ENCODE measurements at regions not wholly inside any gene's neighbourhood (a gene's known extent, or its start where the extent isn't known, plus 50 kb on each side); places are given as distances from the start of the nearest gene placed in this dataset.

DNA sequence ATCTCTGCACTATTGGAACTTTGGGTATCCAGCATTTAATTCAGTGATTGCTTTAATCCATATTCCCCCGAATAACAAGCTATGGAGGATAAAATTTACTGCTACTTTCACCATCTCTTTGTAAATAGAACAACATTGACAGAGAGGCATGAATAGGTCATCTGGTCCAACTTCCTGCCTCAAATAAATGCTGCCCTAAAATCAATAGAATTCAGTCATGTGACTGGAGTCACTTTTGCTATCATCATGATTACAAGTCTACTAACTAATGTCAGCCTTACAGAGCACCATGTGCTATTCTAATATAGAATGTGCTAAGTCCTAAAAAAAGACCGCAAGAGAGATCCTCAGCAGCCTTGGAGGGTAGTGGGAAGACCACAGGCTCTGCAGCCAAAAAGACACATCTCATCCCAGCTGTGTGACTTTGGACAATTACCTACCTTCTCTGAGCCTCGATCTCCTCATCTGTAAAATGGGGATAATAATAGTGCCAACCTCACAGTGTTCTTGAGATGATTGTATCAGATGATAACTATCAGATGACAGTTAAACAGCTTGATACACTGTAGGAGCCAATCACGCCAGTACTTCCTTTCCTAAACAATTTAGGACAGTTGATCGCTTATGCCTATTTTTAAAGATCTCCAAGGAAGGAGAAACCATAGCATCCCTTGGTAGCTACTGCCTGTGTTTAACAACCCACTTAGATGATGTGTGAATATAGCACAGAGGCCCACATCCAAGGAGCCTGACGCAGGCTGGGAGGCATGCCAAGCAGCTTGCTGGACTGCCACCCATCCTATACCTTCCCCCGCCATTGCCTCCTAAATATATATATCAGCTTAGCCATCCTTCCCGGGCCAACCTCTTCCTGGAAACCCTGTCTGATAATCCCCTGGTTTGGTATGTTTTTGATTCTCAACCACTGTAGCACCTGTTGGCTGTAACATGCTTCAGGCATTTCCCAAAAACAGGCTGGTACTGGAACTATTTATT, 77.3 kb upstream of the PHF21A start:
- Mint-ChIP-seq H3K36me3 (ENCODE audit: low read depth, unreplicated experiment) (peaks cover 2% of the 10 kb centered on the region), H3K27me3 (ENCODE audit: low read depth, unreplicated experiment) (peaks cover 24% of the 10 kb centered on the region), H3K9me3 (ENCODE audit: unreplicated experiment) (no peaks in the 10 kb centered on the region), H3K4me3 (ENCODE audit: unreplicated experiment) (no peak overlapping the region), H3K4me1 (ENCODE audit: low read depth, unreplicated experiment) (no peaks in the 10 kb centered on the region), H3K27ac (ENCODE audit: unreplicated experiment) (no peak overlapping the region)
- Histone ChIP-seq H3K4me3 (ENCODE audit: insufficient read depth, low read depth, low read length) (no peak overlapping the region), H3K27me3 (ENCODE audit: insufficient read depth, low read length) (peaks cover 11% of the 10 kb centered on the region), H3K27ac (ENCODE audit: low read depth, low read length) (no peak overlapping the region), H3K9ac (ENCODE audit: low read length) (no peak overlapping the region), H3K79me2 (ENCODE audit: insufficient read depth, low read length) (no peaks in the 10 kb centered on the region), H3K9me3 (ENCODE audit: insufficient read depth, low read depth, low read length) (no peaks in the 10 kb centered on the region), H3K4me1 (ENCODE audit: insufficient read depth, low read length) (no peaks in the 10 kb centered on the region), H4K20me1 (ENCODE audit: insufficient read depth, low read length) (no peaks in the 10 kb centered on the region), H3K36me3 (ENCODE audit: insufficient read depth, low read length) (no peaks in the 10 kb centered on the region), H2AFZ (ENCODE audit: low read depth, low read length) (no peak overlapping the region), H3K4me2 (ENCODE audit: low read length) (no peak overlapping the region)
- FAIRE-seq (no peak), DNase-seq (ENCODE audit: low read depth) (no peak)
- TF ChIP-seq EZH2 (IDR thresholded peaks at IDR 0.05; ENCODE audit: insufficient read depth, low read length): no peak
- TF ChIP-seq, protein P1, sequence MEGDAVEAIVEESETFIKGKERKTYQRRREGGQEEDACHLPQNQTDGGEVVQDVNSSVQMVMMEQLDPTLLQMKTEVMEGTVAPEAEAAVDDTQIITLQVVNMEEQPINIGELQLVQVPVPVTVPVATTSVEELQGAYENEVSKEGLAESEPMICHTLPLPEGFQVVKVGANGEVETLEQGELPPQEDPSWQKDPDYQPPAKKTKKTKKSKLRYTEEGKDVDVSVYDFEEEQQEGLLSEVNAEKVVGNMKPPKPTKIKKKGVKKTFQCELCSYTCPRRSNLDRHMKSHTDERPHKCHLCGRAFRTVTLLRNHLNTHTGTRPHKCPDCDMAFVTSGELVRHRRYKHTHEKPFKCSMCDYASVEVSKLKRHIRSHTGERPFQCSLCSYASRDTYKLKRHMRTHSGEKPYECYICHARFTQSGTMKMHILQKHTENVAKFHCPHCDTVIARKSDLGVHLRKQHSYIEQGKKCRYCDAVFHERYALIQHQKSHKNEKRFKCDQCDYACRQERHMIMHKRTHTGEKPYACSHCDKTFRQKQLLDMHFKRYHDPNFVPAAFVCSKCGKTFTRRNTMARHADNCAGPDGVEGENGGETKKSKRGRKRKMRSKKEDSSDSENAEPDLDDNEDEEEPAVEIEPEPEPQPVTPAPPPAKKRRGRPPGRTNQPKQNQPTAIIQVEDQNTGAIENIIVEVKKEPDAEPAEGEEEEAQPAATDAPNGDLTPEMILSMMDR (IDR thresholded peaks at IDR 0.05; ENCODE audit: insufficient read depth, low read depth, low read length): no peak

DNA sequence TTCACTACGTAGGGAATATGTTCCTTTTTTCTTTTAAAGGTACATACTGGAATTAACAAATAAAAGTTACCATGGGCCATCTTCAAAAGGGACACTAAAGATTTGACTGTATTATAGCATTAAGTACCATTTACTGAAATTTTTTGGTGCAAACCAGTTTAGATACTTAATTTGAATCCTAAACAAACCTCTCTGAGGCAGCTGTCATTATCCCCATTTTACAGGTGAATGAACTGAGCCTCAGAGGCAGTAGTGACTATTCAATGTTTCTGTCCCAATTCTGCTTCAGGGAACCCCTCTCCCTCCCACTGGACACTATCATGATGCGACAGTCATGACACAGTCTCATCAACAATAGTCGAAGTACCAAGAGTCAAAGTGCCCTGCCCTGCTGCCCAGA, 76.2 kb upstream of the PHF21A start:
- DNase-seq (ENCODE audit: low read depth) (no peak), FAIRE-seq (no peak)
- Histone ChIP-seq H2AFZ (ENCODE audit: low read depth, low read length) (no peak overlapping the region), H3K79me2 (ENCODE audit: insufficient read depth, low read length) (no peaks in the 10 kb centered on the region), H4K20me1 (ENCODE audit: insufficient read depth, low read length) (no peaks in the 10 kb centered on the region), H3K4me3 (ENCODE audit: insufficient read depth, low read depth, low read length) (no peak overlapping the region), H3K36me3 (ENCODE audit: insufficient read depth, low read length) (no peaks in the 10 kb centered on the region), H3K27me3 (ENCODE audit: insufficient read depth, low read length) (peaks cover 6% of the 10 kb centered on the region), H3K4me1 (ENCODE audit: insufficient read depth, low read length) (no peaks in the 10 kb centered on the region), H3K4me2 (ENCODE audit: low read length) (no peak overlapping the region), H3K9me3 (ENCODE audit: insufficient read depth, low read depth, low read length) (no peaks in the 10 kb centered on the region), H3K27ac (ENCODE audit: low read depth, low read length) (no peak overlapping the region), H3K9ac (ENCODE audit: low read length) (no peak overlapping the region)
- Mint-ChIP-seq H3K27ac (ENCODE audit: unreplicated experiment) (no peak overlapping the region), H3K4me1 (ENCODE audit: low read depth, unreplicated experiment) (no peaks in the 10 kb centered on the region), H3K36me3 (ENCODE audit: low read depth, unreplicated experiment) (no peaks in the 10 kb centered on the region), H3K27me3 (ENCODE audit: low read depth, unreplicated experiment) (peaks cover 24% of the 10 kb centered on the region), H3K9me3 (ENCODE audit: unreplicated experiment) (no peaks in the 10 kb centered on the region), H3K4me3 (ENCODE audit: unreplicated experiment) (no peak overlapping the region)
- no peak for TF ChIP-seq EZH2 (IDR thresholded peaks at IDR 0.05; ENCODE audit: insufficient read depth, low read length)
- TF ChIP-seq, protein P1 (IDR thresholded peaks at IDR 0.05; ENCODE audit: insufficient read depth, low read depth, low read length): no peak

DNA sequence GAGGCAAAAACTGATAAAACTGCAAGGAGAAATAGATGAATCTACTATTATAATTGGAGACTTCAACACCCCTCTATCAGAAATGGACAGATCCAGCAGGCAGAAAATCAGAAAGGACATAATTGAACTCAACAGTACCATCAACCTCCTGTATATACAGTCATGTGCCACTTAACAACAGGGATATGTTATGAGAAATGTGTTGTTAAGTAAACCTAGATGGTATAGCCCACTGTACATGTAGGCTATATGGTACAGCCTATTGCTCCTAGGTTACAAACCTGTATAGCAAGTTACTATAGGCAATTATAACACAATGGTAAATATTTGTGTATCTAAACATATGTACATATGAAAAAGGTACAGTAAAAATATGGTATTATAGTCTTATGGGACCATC, 66.8 kb upstream of the PHF21A start:
- FAIRE-seq: no peak
- no peak overlapping the region for H3K4me2 ChIP-seq (ENCODE audit: low read length)
- H3K4me1 Mint-ChIP-seq (ENCODE audit: low read depth, unreplicated experiment): peaks cover 5% of the 10 kb centered on the region
- no peaks in the 10 kb centered on the region for H3K36me3 ChIP-seq (ENCODE audit: insufficient read depth, low read length)
- no peak overlapping the region for H3K27ac ChIP-seq (ENCODE audit: low read depth, low read length)
- no peaks in the 10 kb centered on the region for H3K9me3 ChIP-seq (ENCODE audit: insufficient read depth, low read depth, low read length)
- no peaks in the 10 kb centered on the region for H3K36me3 Mint-ChIP-seq (ENCODE audit: low read depth, unreplicated experiment)
- no peak overlapping the region for H3K4me3 Mint-ChIP-seq (ENCODE audit: unreplicated experiment)
- TF ChIP-seq EZH2 (IDR thresholded peaks at IDR 0.05; ENCODE audit: insufficient read depth, low read length): no peak
- TF ChIP-seq, protein P1 (IDR thresholded peaks at IDR 0.05; ENCODE audit: insufficient read depth, low read depth, low read length): no peak
- H3K4me3 ChIP-seq (ENCODE audit: insufficient read depth, low read depth, low read length): no peak overlapping the region
- H4K20me1 ChIP-seq (ENCODE audit: insufficient read depth, low read length): no peaks in the 10 kb centered on the region
- peaks cover 13% of the 10 kb centered on the region for H3K4me1 ChIP-seq (ENCODE audit: insufficient read depth, low read length)
- H2AFZ ChIP-seq (ENCODE audit: low read depth, low read length): no peak overlapping the region
- no peak overlapping the region for H3K27ac Mint-ChIP-seq (ENCODE audit: unreplicated experiment)
- no peak for DNase-seq (ENCODE audit: low read depth)
- H3K9me3 Mint-ChIP-seq (ENCODE audit: unreplicated experiment): peaks cover 2% of the 10 kb centered on the region
- no peak overlapping the region for H3K9ac ChIP-seq (ENCODE audit: low read length)
- H3K27me3 Mint-ChIP-seq (ENCODE audit: low read depth, unreplicated experiment): peaks cover 6% of the 10 kb centered on the region
- peaks cover 15% of the 10 kb centered on the region for H3K27me3 ChIP-seq (ENCODE audit: insufficient read depth, low read length)
- H3K79me2 ChIP-seq (ENCODE audit: insufficient read depth, low read length): no peaks in the 10 kb centered on the region
